CD4-positive, alpha-beta T cell treated with Interleukin-17A for 4 hours (primary cell): ENCODE measurements at regions not wholly inside any gene's neighbourhood (a gene's known extent, or its start where the extent isn't known, plus 50 kb on each side); places are given as distances from the start of the nearest gene placed in this dataset.

Experiments used
- DNase-seq: peaks from one replicate; pipeline ENCODE4 v3.0.0-alpha.2; 2020; ENCODE audit warnings: mixed read lengths

DNA sequence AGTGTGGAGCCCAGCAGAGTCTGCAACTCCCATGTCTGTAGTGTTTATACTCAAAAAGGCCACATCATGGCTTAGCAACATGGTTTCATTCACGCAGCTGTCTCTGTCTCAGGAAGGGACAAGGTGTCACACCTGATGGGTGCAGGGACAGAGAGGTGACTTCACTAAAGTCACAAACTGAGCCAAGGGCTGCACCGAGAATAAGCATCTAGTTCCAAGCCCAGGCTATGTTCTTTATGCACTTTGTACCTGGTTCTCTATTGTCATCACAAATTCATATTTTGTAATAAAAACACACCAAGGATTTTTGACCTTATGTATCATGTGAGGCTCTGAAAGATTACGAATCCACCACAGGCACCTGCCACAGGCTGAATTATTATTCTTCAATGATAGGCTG, 64.9 kb upstream of the STK32A start:
- DNase-seq: no peak

GRCh38 chr5:147170603-147171002, 64.2 kb upstream of the STK32A start:
- no peak for DNase-seq

- DNase-seq: no peak
These were observed 60.1 kb upstream of the STK32A start for GRCh38 chr5:147174671-147175265.

DNA sequence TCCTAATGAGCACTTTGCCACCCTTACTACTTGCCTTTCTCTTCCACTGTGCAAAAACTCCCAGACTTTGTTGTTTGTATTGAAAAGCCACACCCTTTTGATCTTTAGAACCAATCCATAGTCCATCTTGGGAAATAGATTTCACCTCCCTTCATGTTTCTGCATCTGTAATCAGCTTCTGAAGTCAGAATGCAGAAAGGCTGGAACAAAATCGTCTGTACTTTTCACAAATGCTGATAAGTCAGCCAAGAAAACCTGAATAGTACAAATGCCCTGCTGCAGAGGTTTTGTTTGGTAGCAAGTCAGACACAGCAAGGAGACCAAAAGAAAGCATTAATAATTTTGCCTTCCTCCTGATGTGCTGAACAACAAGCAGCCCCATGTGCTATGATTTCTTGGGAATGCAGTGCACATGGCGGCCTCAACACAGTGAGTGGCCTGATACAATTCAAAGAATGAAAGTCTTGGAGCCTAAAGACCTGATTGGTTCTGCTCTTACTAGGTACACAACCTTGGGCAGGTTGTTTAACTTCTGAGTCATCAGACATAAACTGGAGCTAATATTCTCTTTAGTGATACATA, 59.2 kb upstream of the STK32A start:
- DNase-seq: no peak

DNA sequence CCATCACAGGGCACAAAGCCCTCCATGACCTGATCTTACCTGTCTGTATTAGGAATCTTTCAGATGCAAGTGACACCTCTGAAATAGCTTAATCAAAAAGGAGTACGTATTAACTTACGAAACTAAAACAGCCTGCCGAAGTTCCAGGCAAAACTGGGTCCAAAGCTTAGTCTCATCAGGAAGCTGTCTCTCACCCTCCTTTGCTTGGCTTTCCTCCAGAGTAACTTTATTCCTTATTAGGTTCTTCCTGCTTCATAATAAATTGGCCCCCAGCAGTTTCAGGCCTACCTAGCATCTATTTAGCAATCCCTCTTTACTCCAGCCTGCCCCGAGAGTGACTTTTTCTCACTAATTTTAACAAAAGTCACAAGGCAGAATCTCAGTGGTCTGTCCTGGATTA, 58.4 kb upstream of the STK32A start:
- DNase-seq: no peak

DNA sequence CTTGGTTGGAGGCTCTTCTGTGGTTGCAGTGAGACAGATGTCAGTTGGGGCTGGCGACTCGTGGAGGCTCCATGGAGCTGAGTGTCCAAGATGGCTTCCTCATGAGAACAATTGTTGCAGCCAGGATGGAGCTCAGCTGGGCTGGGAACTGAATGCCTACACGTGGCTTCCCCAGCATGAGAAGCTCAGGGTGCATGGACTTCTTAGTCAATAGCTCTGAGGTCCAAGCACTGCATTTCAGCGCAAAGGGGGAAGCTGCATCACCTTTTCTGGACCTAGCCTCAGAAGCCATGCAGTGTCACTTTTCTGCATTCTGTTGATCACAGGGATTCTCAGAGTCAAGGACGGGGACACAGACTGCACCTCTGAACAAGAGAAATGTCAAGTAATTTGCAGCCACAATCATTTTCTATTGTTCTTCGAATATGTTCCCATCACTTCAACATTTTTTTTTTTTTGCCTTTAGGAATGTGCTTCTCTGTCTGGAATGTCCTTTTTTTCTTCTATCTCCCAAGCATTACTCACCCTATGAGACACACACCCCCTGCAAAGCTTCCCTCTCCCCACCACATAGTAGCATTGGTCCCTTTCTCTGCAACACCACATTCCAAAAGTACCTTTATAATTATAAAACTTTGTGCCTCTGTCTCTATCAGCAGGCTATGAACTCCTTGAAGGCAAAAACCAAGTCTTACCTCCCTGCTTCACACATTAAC, 57.5 kb upstream of the STK32A start:
- DNase-seq: no peak

DNA sequence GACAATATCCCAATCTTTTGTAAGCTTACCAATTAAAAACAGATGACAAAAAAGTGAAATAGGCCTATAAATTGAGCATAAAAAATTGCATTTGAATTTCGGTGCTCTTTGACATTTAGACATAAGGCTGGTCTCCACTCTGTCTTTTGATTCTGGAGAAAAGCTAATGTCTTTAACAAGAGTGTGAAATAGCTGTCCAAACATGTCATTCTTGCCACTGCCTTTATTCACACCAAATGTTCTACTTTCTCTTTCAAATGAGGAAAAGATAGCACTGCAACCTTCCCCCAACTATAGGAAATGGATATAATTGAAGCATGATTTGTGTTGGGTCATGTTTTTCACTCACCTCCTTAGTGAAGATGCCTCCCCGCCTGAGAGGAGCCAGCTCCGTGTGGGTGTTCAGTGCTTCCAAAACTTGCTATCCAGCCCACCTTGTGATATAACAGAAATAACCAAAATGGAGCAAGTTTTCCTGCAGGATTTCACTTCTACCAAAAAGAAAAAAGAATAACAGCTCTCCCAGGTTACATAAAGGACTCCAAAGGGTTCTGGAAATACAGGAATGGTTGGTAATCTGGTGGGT, 55.2 kb upstream of the STK32A start:
- no peak for DNase-seq

DNA sequence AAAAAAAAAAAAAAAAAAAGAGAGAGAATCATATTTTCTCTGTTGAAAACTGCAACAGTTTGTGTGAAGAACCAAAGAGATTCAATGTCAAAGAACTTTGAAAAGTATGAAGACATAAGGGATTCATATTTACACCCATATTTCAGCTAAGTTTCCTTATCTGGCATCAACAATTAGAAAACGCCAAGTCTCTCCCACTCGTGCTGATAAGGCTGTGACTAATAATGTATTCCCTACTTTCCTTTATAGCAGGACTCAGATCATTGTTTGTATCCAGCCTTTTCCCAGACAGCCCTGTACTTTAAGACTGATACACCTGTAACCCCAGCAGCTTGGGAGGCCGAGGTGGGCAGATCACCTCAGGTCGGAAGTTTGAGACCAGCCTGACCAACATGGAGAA, 54.1 kb upstream of the STK32A start:
- DNase-seq: no peak
